Nephron (organoid): ENCODE measurements at regions not wholly inside any gene's neighbourhood (a gene's known extent, or its start where the extent isn't known, plus 50 kb on each side); places are given as distances from the start of the nearest gene placed in this dataset.
"Not testable (repeated sequence)": the region's sequence is repeated elsewhere in the genome, so short reads cannot be mapped to it uniquely, and the experiment has no call there.

Experiments
- H3K27ac Mint-ChIP-seq, 3 experiments: 2 replicates each; pipeline ENCODE4 v1.8.0; 2020; ENCODE audit warnings: mixed read lengths in 3 of 3, mild to moderate bottlenecking in 2 of 3, moderate library complexity in 1 of 3
- H3K27me3 Mint-ChIP-seq: 2 replicates; pipeline ENCODE4 v1.8.0; 2021; ENCODE audit warnings: low read depth, mild to moderate bottlenecking, moderate library complexity, mixed read lengths
- H3K36me3 Mint-ChIP-seq: 2 replicates; pipeline ENCODE4 v1.8.0; 2020; ENCODE audit warnings: low read depth, mixed read lengths
- H3K4me1 Mint-ChIP-seq: 2 replicates; pipeline ENCODE4 v1.8.0; 2020; ENCODE audit warnings: mixed read lengths
- H3K4me3 Mint-ChIP-seq, 3 experiments: 2 replicates each; pipeline ENCODE4 v1.8.0; 2020; ENCODE audit warnings: mild to moderate bottlenecking in 3 of 3, mixed read lengths in 3 of 3, moderate library complexity in 2 of 3
- H3K9me3 Mint-ChIP-seq: 2 replicates; pipeline ENCODE4 v1.8.0; 2020; ENCODE audit warnings: mixed read lengths
- TF ChIP-seq, protein P1 (sequence below), 3 experiments: fragments of 200-600 bp; sonication (generic); IDR thresholded peaks; one replicate each; pipeline ENCODE4 v1.5.0; 2021; ENCODE audit warnings: antibody characterized with exemption in 3 of 3; ENCODE audit not compliant: unreplicated experiment in 3 of 3

DNA sequence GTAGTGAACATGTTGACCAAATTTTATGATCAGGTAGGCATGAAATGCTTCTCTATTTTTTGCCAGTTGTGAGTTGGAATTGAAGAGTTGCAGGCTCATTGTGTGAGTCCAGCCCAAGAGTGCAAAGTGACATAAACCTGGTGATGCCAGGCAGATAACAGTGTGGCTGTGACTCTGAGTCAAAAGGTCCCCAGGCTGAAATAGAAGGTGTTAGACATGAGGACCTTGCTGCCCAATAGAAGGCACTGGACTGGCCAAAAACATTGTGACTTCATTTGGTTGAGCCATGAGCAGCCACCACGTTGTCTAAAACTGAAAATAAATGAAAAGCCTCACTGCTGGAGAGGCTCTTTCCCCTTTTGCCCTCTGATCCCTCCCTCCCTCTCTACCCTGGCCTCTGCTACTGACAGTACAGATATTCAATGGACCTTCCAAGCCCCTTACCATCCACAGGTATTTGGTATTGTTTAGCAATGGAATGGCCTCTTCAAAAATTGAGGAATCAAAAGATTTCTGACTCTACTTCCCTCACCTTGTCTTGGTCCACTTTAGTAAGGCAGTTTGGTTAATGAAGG lies 67.8 kb upstream of the ABCD3 start:
- no peaks in the 10 kb centered on the region for H3K4me1 Mint-ChIP-seq
- H3K4me3 Mint-ChIP-seq: no peak overlapping the region
- H3K27ac Mint-ChIP-seq: no peak overlapping the region
- peaks cover 2% of the 10 kb centered on the region for H3K9me3 Mint-ChIP-seq
- no peaks in the 10 kb centered on the region for H3K27me3 Mint-ChIP-seq
- no peaks in the 10 kb centered on the region for H3K36me3 Mint-ChIP-seq
- TF ChIP-seq, protein P1, sequence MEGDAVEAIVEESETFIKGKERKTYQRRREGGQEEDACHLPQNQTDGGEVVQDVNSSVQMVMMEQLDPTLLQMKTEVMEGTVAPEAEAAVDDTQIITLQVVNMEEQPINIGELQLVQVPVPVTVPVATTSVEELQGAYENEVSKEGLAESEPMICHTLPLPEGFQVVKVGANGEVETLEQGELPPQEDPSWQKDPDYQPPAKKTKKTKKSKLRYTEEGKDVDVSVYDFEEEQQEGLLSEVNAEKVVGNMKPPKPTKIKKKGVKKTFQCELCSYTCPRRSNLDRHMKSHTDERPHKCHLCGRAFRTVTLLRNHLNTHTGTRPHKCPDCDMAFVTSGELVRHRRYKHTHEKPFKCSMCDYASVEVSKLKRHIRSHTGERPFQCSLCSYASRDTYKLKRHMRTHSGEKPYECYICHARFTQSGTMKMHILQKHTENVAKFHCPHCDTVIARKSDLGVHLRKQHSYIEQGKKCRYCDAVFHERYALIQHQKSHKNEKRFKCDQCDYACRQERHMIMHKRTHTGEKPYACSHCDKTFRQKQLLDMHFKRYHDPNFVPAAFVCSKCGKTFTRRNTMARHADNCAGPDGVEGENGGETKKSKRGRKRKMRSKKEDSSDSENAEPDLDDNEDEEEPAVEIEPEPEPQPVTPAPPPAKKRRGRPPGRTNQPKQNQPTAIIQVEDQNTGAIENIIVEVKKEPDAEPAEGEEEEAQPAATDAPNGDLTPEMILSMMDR (IDR thresholded peaks at IDR 0.05; ENCODE audit: unreplicated experiment in 3 of 3): no peak

GRCh38 chr1:94349853-94350252 lies 68.3 kb upstream of the ABCD3 start:
- H3K4me3 Mint-ChIP-seq: no peak overlapping the region
- peaks cover 2% of the 10 kb centered on the region for H3K9me3 Mint-ChIP-seq
- H3K27me3 Mint-ChIP-seq: no peaks in the 10 kb centered on the region
- no peak overlapping the region for H3K27ac Mint-ChIP-seq
- no peaks in the 10 kb centered on the region for H3K36me3 Mint-ChIP-seq
- TF ChIP-seq, protein P1 (IDR thresholded peaks at IDR 0.05; ENCODE audit: unreplicated experiment in 3 of 3): no peak
- no peaks in the 10 kb centered on the region for H3K4me1 Mint-ChIP-seq

DNA sequence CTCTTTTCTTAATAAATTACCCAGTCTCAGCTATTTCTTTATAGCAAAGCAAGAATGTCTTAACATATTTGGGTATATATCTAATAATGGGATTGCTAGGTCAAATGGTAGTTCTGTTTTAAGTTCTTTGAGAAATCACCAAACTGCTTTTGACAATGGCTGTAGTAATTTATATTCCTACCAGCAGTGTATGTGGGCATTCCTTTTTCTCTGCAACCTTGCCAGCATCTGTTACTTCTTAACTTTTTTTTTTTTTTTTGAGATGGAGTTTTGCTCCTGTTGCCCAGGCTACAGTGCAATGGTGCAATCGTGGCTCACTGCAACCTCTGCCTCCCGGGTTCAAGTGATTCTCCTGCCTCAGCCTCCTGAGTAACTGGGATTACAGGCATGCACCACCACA lies 69.8 kb upstream of the ABCD3 start:
- not testable (repeated sequence) for H3K4me3 Mint-ChIP-seq, H3K4me1 Mint-ChIP-seq, H3K27me3 Mint-ChIP-seq, H3K36me3 Mint-ChIP-seq, H3K9me3 Mint-ChIP-seq, H3K27ac Mint-ChIP-seq

DNA sequence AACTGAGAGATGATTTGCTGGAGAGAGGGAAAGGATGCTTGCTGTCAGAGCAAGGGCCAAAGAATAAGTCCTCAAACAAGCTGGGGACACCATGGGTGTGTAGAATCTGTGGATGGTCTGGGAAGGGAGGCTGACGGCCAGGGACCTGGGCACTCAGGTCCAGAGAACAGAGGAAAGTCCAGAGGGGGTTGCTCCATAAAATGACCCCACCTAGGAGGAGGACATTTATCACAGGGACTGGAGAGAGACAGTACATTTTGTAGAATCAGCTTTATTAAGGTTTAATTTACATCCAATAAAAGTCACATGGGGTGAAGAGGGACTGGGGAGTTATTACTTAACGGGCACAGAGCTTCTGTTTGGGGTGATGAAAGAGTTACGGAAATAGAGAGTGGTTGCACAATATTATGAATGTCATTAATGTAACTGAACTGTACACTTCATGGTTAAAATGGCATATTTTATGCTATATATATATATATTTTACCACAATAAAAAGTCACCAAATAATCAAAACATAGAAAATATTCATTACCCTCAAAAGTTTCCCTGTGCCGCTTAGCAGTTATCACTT lies 73.0 kb upstream of the ABCD3 start:
- TF ChIP-seq, protein P1 (IDR thresholded peaks at IDR 0.05; ENCODE audit: unreplicated experiment in 3 of 3): no peak
- Mint-ChIP-seq H3K27me3 (peaks cover 7% of the 10 kb centered on the region), H3K9me3 (no peaks in the 10 kb centered on the region), H3K4me1 (no peaks in the 10 kb centered on the region), H3K36me3 (no peaks in the 10 kb centered on the region), H3K4me3 (no peak overlapping the region), H3K27ac (no peak overlapping the region)

GRCh38 chr1:94342416-94342815 lies 75.8 kb upstream of the ABCD3 start:
- Mint-ChIP-seq H3K9me3 (no peaks in the 10 kb centered on the region), H3K4me1 (no peaks in the 10 kb centered on the region), H3K27me3 (peaks cover 16% of the 10 kb centered on the region), H3K27ac (no peak overlapping the region), H3K4me3 (no peak overlapping the region), H3K36me3 (no peaks in the 10 kb centered on the region)
- TF ChIP-seq, protein P1 (IDR thresholded peaks at IDR 0.05; ENCODE audit: unreplicated experiment in 3 of 3): no peak

DNA sequence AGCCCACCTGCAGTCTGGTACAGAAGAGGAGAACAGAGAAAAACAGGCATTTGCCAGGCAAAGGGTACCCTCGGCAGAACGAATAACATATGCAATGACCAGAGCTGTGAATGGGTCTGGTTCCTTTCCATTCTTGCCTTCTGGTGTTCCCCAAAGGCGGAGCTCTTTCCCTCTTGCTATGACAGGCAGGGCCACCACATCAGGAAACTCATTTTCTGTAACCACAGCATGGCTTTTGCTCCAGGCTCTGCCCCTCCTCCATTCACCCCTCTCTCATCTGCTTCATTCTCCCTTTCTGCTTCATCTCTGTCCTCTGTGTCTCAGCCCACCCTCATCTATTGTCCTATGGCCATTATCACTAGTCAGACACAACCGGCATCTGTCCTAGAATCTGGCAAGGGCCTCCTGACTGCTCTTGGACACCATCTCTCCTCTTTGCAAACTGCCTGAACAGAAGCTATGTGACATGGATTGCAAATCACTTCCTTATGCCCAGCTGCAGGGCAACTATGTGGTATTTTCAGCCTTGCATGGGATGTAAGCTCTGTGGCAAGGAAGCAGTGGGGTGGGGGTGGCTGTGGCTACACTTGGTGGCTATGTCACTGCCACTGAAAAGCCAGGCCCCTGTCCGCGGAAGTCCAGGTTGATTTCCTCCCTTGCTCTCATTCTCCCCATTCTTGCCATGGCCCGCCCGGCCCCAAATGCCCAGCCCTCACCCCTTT lies 78.8 kb upstream of the ABCD3 start:
- Mint-ChIP-seq H3K27me3 (peaks cover 20% of the 10 kb centered on the region), H3K36me3 (no peaks in the 10 kb centered on the region), H3K27ac (no peak overlapping the region), H3K9me3 (no peaks in the 10 kb centered on the region), H3K4me3 (no peak overlapping the region), H3K4me1 (peaks cover 17% of the 10 kb centered on the region)
- TF ChIP-seq, protein P1 (IDR thresholded peaks at IDR 0.05; ENCODE audit: unreplicated experiment in 3 of 3): no peak
